ENCODE measurements at regions not wholly inside any gene's neighbourhood (a gene's known extent, or its start where the extent isn't known, plus 50 kb on each side); places are given as distances from the start of the nearest gene placed in this dataset.

- TF ChIP-seq CTCF (IDR thresholded peaks at IDR 0.05; ENCODE audit: control extremely low read depth, extremely low read depth): no peak
- DNase-seq: no peak
- Histone ChIP-seq H3K27me3 (ENCODE audit: control insufficient read depth in 3 of 3, insufficient read depth in 3 of 3, low read length in 2 of 3) (no peaks in the 10 kb centered on the region), H3K27ac (ENCODE audit: low read depth in 1 of 2, low read length in 1 of 2) (no peak overlapping the region), H3K4me3 (no peak overlapping the region), H3K36me3 (ENCODE audit: control insufficient read depth in 4 of 4, insufficient read depth in 4 of 4, low read length in 4 of 4) (no peaks in the 10 kb centered on the region), H3K9ac (ENCODE audit: insufficient read depth in 1 of 2, low read length in 2 of 2) (no peak overlapping the region), H3K9me3 (ENCODE audit: control insufficient read depth in 4 of 4, insufficient read depth in 3 of 4, low read length in 3 of 4) (no peaks in the 10 kb centered on the region), H3K4me1 (ENCODE audit: control insufficient read depth in 5 of 5, insufficient read depth in 5 of 5, low read length in 5 of 5) (no peaks in the 10 kb centered on the region)
- ATAC-seq (ENCODE audit: insufficient read depth, low FRiP score): no peak
- WGBS, 2 donors: 85 to 93% methylated on average over 4 of the region's 4 CpGs
These were observed 323.1 kb downstream of the DEPDC1B start for GRCh38 chr5:60376860-60377259.

GRCh38 chr5:60374409-60374808, 325.6 kb downstream of the DEPDC1B start:
- WGBS, 2 donors: 73 to 87% methylated on average over 5 of the region's 5 CpGs
- no peaks in the 10 kb centered on the region for H3K4me1 ChIP-seq (ENCODE audit: control insufficient read depth in 5 of 5, insufficient read depth in 5 of 5, low read length in 5 of 5)
- no peak for DNase-seq
- no peak for ATAC-seq (ENCODE audit: insufficient read depth, low FRiP score)
- no peak overlapping the region for H3K27ac ChIP-seq (ENCODE audit: low read depth in 1 of 2, low read length in 1 of 2)
- no peak for TF ChIP-seq CTCF (IDR thresholded peaks at IDR 0.05; ENCODE audit: control extremely low read depth, extremely low read depth)
- no peak overlapping the region for H3K9ac ChIP-seq (ENCODE audit: insufficient read depth in 1 of 2, low read length in 2 of 2)
- no peak overlapping the region for H3K4me3 ChIP-seq
- no peaks in the 10 kb centered on the region for H3K27me3 ChIP-seq (ENCODE audit: control insufficient read depth in 3 of 3, insufficient read depth in 3 of 3, low read length in 2 of 3)
- no peaks in the 10 kb centered on the region for H3K36me3 ChIP-seq (ENCODE audit: control insufficient read depth in 4 of 4, insufficient read depth in 4 of 4, low read length in 4 of 4)
- H3K9me3 ChIP-seq (ENCODE audit: control insufficient read depth in 4 of 4, insufficient read depth in 3 of 4, low read length in 3 of 4): no peaks in the 10 kb centered on the region

GRCh38 chr5:60372786-60373185, 327.2 kb downstream of the DEPDC1B start:
- H3K27ac ChIP-seq (ENCODE audit: low read depth in 1 of 2, low read length in 1 of 2): no peak overlapping the region
- no peaks in the 10 kb centered on the region for H3K4me1 ChIP-seq (ENCODE audit: control insufficient read depth in 5 of 5, insufficient read depth in 5 of 5, low read length in 5 of 5)
- no peaks in the 10 kb centered on the region for H3K36me3 ChIP-seq (ENCODE audit: control insufficient read depth in 4 of 4, insufficient read depth in 4 of 4, low read length in 4 of 4)
- no peak overlapping the region for H3K9ac ChIP-seq (ENCODE audit: insufficient read depth in 1 of 2, low read length in 2 of 2)
- H3K9me3 ChIP-seq (ENCODE audit: control insufficient read depth in 4 of 4, insufficient read depth in 3 of 4, low read length in 3 of 4): no peaks in the 10 kb centered on the region
- no peak overlapping the region for H3K4me3 ChIP-seq
- TF ChIP-seq CTCF (IDR thresholded peaks at IDR 0.05; ENCODE audit: control extremely low read depth, extremely low read depth): no peak
- 71 to 90% methylated on average over 7 of the region's 7 CpGs for WGBS, 2 donors
- DNase-seq (peak in 1 of 3 donors; percentile 26), ATAC-seq (ENCODE audit: insufficient read depth, low FRiP score) (no peak)
- H3K27me3 ChIP-seq (ENCODE audit: control insufficient read depth in 3 of 3, insufficient read depth in 3 of 3, low read length in 2 of 3): no peaks in the 10 kb centered on the region

GRCh38 chr5:60371065-60371464, 328.9 kb downstream of the DEPDC1B start:
- H3K36me3 ChIP-seq (ENCODE audit: control insufficient read depth in 4 of 4, insufficient read depth in 4 of 4, low read length in 4 of 4): no peaks in the 10 kb centered on the region
- TF ChIP-seq CTCF (IDR thresholded peaks at IDR 0.05; ENCODE audit: control extremely low read depth, extremely low read depth): no peak
- no peak for DNase-seq
- H3K27ac ChIP-seq (ENCODE audit: low read depth in 1 of 2, low read length in 1 of 2): no peak overlapping the region
- no peak for ATAC-seq (ENCODE audit: insufficient read depth, low FRiP score)
- H3K27me3 ChIP-seq (ENCODE audit: control insufficient read depth in 3 of 3, insufficient read depth in 3 of 3, low read length in 2 of 3): no peaks in the 10 kb centered on the region
- no peak overlapping the region for H3K4me3 ChIP-seq
- H3K9ac ChIP-seq (ENCODE audit: insufficient read depth in 1 of 2, low read length in 2 of 2): no peak overlapping the region
- 93 to 94% methylated on average over 7 of the region's 7 CpGs for WGBS, 2 donors
- H3K9me3 ChIP-seq (ENCODE audit: control insufficient read depth in 4 of 4, insufficient read depth in 3 of 4, low read length in 3 of 4): no peaks in the 10 kb centered on the region
- H3K4me1 ChIP-seq (ENCODE audit: control insufficient read depth in 5 of 5, insufficient read depth in 5 of 5, low read length in 5 of 5): no peaks in the 10 kb centered on the region

All from lung (tissue), 11 donors.